ENCODE measurements at regions not wholly inside any gene's neighbourhood (a gene's known extent, or its start where the extent isn't known, plus 50 kb on each side); places are given as distances from the start of the nearest gene placed in this dataset.

- no peak for DNase-seq
- H3K36me3 Mint-ChIP-seq = peaks cover 2 to 7% of the 10 kb centered on the region in 2 donors
- H3K4me3 ChIP-seq (ENCODE audit: low read length in 2 of 2) = no peak overlapping the region
- intact Hi-C loops (cut with micrococcal nuclease) = no loop called here
- H3K27ac Mint-ChIP-seq = no peak overlapping the region
- no peak overlapping the region for H3K27ac ChIP-seq (ENCODE audit: low read depth, low read length)
- H3K4me1 Mint-ChIP-seq = no peaks in the 10 kb centered on the region
- H3K36me3 ChIP-seq (ENCODE audit: insufficient read depth, low read length) = no peaks in the 10 kb centered on the region
- ChIA-PET CTCF (ENCODE audit: partially characterized antibody) (interaction anchor here (1.2 to 2.3 kb wide), 2 partner anchors 17 to 220 kb away, joined by 3 to 8 read pairs; no protein-coding TSS in a partner anchor), POLR2A (ENCODE audit: partially characterized antibody) (no interaction called here)
- H3K9me3 ChIP-seq (ENCODE audit: control insufficient read depth in 1 of 2, low read length in 2 of 2) = peaks cover 0 to 5% of the 10 kb centered on the region in 2 donors
- peaks cover 0 to 43% (median 24%) of the 10 kb centered on the region in 8 donors for H3K9me3 Mint-ChIP-seq
- H3K27me3 ChIP-seq (ENCODE audit: insufficient read depth, low read length) = no peaks in the 10 kb centered on the region
- no peaks in the 10 kb centered on the region for H3K4me1 ChIP-seq (ENCODE audit: insufficient read depth, low read length)
- peaks cover under 1 to 8% of the 10 kb centered on the region in 2 donors for H3K27me3 Mint-ChIP-seq
- no peak overlapping the region for H3K4me3 Mint-ChIP-seq
Measured at GRCh38 chr5:54927097-54927746, 58.2 kb downstream of the ESM1 start.

GRCh38 chr5:54924487-54924886 lies 60.9 kb downstream of the ESM1 start:
- ChIA-PET CTCF (ENCODE audit: partially characterized antibody) (interaction anchor here (1.0 kb wide), 1 partner anchor 18 kb away, joined by 3 read pairs; no protein-coding TSS in a partner anchor), POLR2A (ENCODE audit: partially characterized antibody) (no interaction called here)
- Mint-ChIP-seq H3K4me1 (no peaks in the 10 kb centered on the region), H3K27me3 (peaks cover 16 to 18% of the 10 kb centered on the region in 2 donors), H3K36me3 (peaks cover 2 to 7% of the 10 kb centered on the region in 2 donors), H3K9me3 (peaks cover 0 to 45% (median 24%) of the 10 kb centered on the region in 8 donors), H3K4me3 (no peak overlapping the region), H3K27ac (no peak overlapping the region)
- Histone ChIP-seq H3K4me1 (ENCODE audit: insufficient read depth, low read length) (no peaks in the 10 kb centered on the region), H3K27me3 (ENCODE audit: insufficient read depth, low read length) (no peaks in the 10 kb centered on the region), H3K27ac (ENCODE audit: low read depth, low read length) (no peak overlapping the region), H3K9me3 (ENCODE audit: control insufficient read depth in 1 of 2, low read length in 2 of 2) (peaks cover 0 to 5% of the 10 kb centered on the region in 2 donors), H3K36me3 (ENCODE audit: insufficient read depth, low read length) (no peaks in the 10 kb centered on the region), H3K4me3 (ENCODE audit: low read length in 2 of 2) (no peak overlapping the region)
- intact Hi-C loops (cut with micrococcal nuclease) = no loop called here
- no peak for DNase-seq

DNA sequence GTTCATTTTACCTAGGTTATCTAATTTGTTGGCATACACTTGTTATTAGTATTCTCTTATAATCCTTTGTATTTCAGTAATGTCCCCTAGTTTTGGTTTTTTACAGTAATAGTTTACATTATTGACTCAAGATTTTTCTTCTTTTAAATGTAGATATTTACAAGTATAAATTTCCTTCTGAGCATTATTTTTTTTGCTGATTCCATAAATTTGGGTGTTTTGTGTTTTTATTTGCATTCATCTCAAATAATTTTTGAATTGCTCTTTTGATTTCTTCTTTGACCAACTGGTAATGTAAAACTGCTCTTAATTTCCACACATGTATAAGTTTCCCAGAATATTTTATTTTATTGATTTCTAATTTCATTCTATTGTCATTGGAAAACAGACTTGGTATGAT lies 68.1 kb downstream of the ESM1 start:
- no peak overlapping the region for H3K27ac ChIP-seq (ENCODE audit: low read depth, low read length)
- H3K9me3 ChIP-seq (ENCODE audit: control insufficient read depth in 1 of 2, low read length in 2 of 2) = no peaks in the 10 kb centered on the region
- intact Hi-C loops (cut with micrococcal nuclease) = no loop called here
- CTCF ChIA-PET (ENCODE audit: partially characterized antibody) = no interaction called here
- Mint-ChIP-seq H3K9me3 (peaks cover 0 to 3% (median 0%) of the 10 kb centered on the region in 8 donors), H3K4me3 (no peak overlapping the region), H3K27me3 (peaks cover 22 to 24% of the 10 kb centered on the region in 2 donors), H3K4me1 (no peaks in the 10 kb centered on the region), H3K36me3 (no peaks in the 10 kb centered on the region), H3K27ac (no peak overlapping the region)
- no peaks in the 10 kb centered on the region for H3K36me3 ChIP-seq (ENCODE audit: insufficient read depth, low read length)
- H3K4me1 ChIP-seq (ENCODE audit: insufficient read depth, low read length) = no peaks in the 10 kb centered on the region
- DNase-seq = no peak
- H3K27me3 ChIP-seq (ENCODE audit: insufficient read depth, low read length) = no peaks in the 10 kb centered on the region
- no peak overlapping the region for H3K4me3 ChIP-seq (ENCODE audit: low read length in 2 of 2)
- POLR2A ChIA-PET (ENCODE audit: partially characterized antibody) = no interaction called here

- Mint-ChIP-seq H3K27me3 (peaks cover 11 to 12% of the 10 kb centered on the region in 2 donors), H3K36me3 (no peaks in the 10 kb centered on the region), H3K27ac (no peak overlapping the region), H3K9me3 (no peaks in the 10 kb centered on the region), H3K4me3 (no peak overlapping the region), H3K4me1 (no peaks in the 10 kb centered on the region)
- POLR2A ChIA-PET (ENCODE audit: partially characterized antibody) = no interaction called here
- Histone ChIP-seq H3K27ac (ENCODE audit: low read depth, low read length) (no peak overlapping the region), H3K27me3 (ENCODE audit: insufficient read depth, low read length) (no peaks in the 10 kb centered on the region), H3K9me3 (ENCODE audit: control insufficient read depth in 1 of 2, low read length in 2 of 2) (no peaks in the 10 kb centered on the region), H3K4me1 (ENCODE audit: insufficient read depth, low read length) (no peaks in the 10 kb centered on the region), H3K36me3 (ENCODE audit: insufficient read depth, low read length) (no peaks in the 10 kb centered on the region), H3K4me3 (ENCODE audit: low read length in 2 of 2) (no peak overlapping the region)
- CTCF ChIA-PET (ENCODE audit: partially characterized antibody) = interaction anchor here (0.6 to 1.8 kb wide), 2 partner anchors 244 to 427 kb away, joined by 4 to 7 read pairs; partner anchors contain the start of gene GPX8
- no peak for DNase-seq
- intact Hi-C loops (cut with micrococcal nuclease) = no loop called here
Measured at GRCh38 chr5:54915466-54916027, 69.8 kb downstream of the ESM1 start.

- CTCF ChIA-PET (ENCODE audit: partially characterized antibody) = interaction anchor here (2.3 to 12.5 kb wide), 3 partner anchors 30 to 251 kb away, joined by 6 to 134 read pairs (median 15); partner anchors contain the start of gene GPX8
- POLR2A ChIA-PET (ENCODE audit: partially characterized antibody) = no interaction called here
- H3K9me3 ChIP-seq (ENCODE audit: control insufficient read depth in 1 of 2, low read length in 2 of 2) = no peaks in the 10 kb centered on the region
- no peaks in the 10 kb centered on the region for H3K27me3 ChIP-seq (ENCODE audit: insufficient read depth, low read length)
- peaks cover 8 to 13% of the 10 kb centered on the region in 2 donors for H3K27me3 Mint-ChIP-seq
- H3K9me3 Mint-ChIP-seq = no peaks in the 10 kb centered on the region
- no peak overlapping the region for H3K27ac ChIP-seq (ENCODE audit: low read depth, low read length)
- intact Hi-C loops (cut with micrococcal nuclease) = no loop called here
- no peak overlapping the region for H3K4me3 Mint-ChIP-seq
- DNase-seq = no peak
- no peaks in the 10 kb centered on the region for H3K4me1 Mint-ChIP-seq
- no peak overlapping the region for H3K4me3 ChIP-seq (ENCODE audit: low read length in 2 of 2)
- H3K27ac Mint-ChIP-seq = no peak overlapping the region
- H3K36me3 ChIP-seq (ENCODE audit: insufficient read depth, low read length) = no peaks in the 10 kb centered on the region
- H3K36me3 Mint-ChIP-seq = no peaks in the 10 kb centered on the region
- H3K4me1 ChIP-seq (ENCODE audit: insufficient read depth, low read length) = no peaks in the 10 kb centered on the region
Measured at GRCh38 chr5:54912021-54912420, 73.4 kb downstream of the ESM1 start.

- CTCF ChIA-PET (ENCODE audit: partially characterized antibody) = interaction anchor here (1.4 to 12.5 kb wide), 5 partner anchors 22 to 252 kb away, joined by 5 to 134 read pairs (median 10); partner anchors contain the start of gene GPX8
- H3K9me3 Mint-ChIP-seq = no peaks in the 10 kb centered on the region
- H3K27ac Mint-ChIP-seq = no peak overlapping the region
- H3K36me3 Mint-ChIP-seq = no peaks in the 10 kb centered on the region
- no peak overlapping the region for H3K4me3 Mint-ChIP-seq
- no peak overlapping the region for H3K27ac ChIP-seq (ENCODE audit: low read depth, low read length)
- no peak for DNase-seq
- intact Hi-C loops (cut with micrococcal nuclease) = no loop called here
- H3K4me1 Mint-ChIP-seq = no peaks in the 10 kb centered on the region
- H3K36me3 ChIP-seq (ENCODE audit: insufficient read depth, low read length) = no peaks in the 10 kb centered on the region
- no peaks in the 10 kb centered on the region for H3K4me1 ChIP-seq (ENCODE audit: insufficient read depth, low read length)
- no peaks in the 10 kb centered on the region for H3K27me3 ChIP-seq (ENCODE audit: insufficient read depth, low read length)
- no peak overlapping the region for H3K4me3 ChIP-seq (ENCODE audit: low read length in 2 of 2)
- no peaks in the 10 kb centered on the region for H3K9me3 ChIP-seq (ENCODE audit: control insufficient read depth in 1 of 2, low read length in 2 of 2)
- POLR2A ChIA-PET (ENCODE audit: partially characterized antibody) = no interaction called here
- peaks cover 8 to 13% of the 10 kb centered on the region in 2 donors for H3K27me3 Mint-ChIP-seq
Measured at GRCh38 chr5:54909911-54910870, 75.2 kb downstream of the ESM1 start.
